Hepatocyte (in vitro differentiated cells): ENCODE measurements at regions not wholly inside any gene's neighbourhood (a gene's known extent, or its start where the extent isn't known, plus 50 kb on each side); places are given as distances from the start of the nearest gene placed in this dataset.

Source experiments
- EZH2 ChIP-seq: fragments of 200-600 bp; sonication (generic); IDR thresholded peaks from 2 replicates; pipeline ENCODE4 v1.6.1; 2016; ENCODE audit warnings: antibody characterized with exemption, mild to moderate bottlenecking, borderline replicate concordance
- EZH2phosphoT487 ChIP-seq: fragments of 200-600 bp; sonication (generic); IDR thresholded peaks from one replicate; pipeline ENCODE4 v1.6.1; 2018; ENCODE audit warnings: antibody characterized with exemption, mild to moderate bottlenecking, low read depth, moderate library complexity; ENCODE audit not compliant: unreplicated experiment, severe bottlenecking
- TF ChIP-seq, protein P1 (sequence below): fragments of 200-600 bp; sonication (generic); IDR thresholded peaks from 2 replicates; pipeline ENCODE4 v1.5.1; 2016; ENCODE audit warnings: antibody characterized with exemption, mild to moderate bottlenecking; ENCODE audit not compliant: poor library complexity

DNA sequence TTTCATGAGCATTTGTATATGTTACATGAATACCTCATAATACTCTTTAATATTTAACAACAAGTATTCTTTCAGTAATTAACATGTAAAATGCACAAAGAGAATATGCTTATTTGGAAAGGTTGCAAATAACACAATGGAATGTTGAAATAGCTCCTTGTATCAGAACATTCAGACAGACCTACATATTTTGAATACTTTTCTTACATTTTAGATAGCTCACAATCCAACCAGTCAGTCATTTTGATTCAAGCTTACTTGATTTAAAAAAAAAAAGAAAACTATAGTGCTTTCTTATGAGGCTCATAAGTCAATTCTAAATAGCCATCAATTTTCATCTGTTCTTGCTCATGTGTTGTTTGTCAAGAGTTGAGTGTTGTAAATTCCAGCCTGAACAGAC, 518.8 kb downstream of the ADGRL2 start:
- TF ChIP-seq, protein P1, sequence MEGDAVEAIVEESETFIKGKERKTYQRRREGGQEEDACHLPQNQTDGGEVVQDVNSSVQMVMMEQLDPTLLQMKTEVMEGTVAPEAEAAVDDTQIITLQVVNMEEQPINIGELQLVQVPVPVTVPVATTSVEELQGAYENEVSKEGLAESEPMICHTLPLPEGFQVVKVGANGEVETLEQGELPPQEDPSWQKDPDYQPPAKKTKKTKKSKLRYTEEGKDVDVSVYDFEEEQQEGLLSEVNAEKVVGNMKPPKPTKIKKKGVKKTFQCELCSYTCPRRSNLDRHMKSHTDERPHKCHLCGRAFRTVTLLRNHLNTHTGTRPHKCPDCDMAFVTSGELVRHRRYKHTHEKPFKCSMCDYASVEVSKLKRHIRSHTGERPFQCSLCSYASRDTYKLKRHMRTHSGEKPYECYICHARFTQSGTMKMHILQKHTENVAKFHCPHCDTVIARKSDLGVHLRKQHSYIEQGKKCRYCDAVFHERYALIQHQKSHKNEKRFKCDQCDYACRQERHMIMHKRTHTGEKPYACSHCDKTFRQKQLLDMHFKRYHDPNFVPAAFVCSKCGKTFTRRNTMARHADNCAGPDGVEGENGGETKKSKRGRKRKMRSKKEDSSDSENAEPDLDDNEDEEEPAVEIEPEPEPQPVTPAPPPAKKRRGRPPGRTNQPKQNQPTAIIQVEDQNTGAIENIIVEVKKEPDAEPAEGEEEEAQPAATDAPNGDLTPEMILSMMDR = no peak
- TF ChIP-seq EZH2 (no peak), EZH2phosphoT487 (no peak)
